ENCODE measurements at regions not wholly inside any gene's neighbourhood (a gene's known extent, or its start where the extent isn't known, plus 50 kb on each side); places are given as distances from the start of the nearest gene placed in this dataset.

DNA sequence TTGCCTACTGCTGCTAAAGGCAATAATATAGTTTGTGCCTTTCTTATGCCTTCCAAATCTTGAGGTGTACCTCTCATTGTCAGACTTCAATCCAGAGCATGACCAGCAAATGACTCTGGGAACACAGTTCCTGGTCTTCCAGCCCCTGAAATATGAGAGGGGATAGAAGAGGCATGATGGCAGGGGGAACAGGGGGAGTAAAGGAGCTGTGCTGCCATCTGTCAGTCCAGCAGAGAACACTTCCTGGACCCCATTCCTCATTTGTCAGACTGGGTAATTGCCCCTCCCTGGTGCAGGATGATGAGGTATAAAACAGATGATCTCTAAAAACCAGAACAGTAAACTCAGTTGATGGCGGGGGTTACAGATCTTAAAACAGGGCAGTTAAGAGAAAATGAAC lies 618.7 kb downstream of the DIAPH3 start:
- TF ChIP-seq, protein P1, sequence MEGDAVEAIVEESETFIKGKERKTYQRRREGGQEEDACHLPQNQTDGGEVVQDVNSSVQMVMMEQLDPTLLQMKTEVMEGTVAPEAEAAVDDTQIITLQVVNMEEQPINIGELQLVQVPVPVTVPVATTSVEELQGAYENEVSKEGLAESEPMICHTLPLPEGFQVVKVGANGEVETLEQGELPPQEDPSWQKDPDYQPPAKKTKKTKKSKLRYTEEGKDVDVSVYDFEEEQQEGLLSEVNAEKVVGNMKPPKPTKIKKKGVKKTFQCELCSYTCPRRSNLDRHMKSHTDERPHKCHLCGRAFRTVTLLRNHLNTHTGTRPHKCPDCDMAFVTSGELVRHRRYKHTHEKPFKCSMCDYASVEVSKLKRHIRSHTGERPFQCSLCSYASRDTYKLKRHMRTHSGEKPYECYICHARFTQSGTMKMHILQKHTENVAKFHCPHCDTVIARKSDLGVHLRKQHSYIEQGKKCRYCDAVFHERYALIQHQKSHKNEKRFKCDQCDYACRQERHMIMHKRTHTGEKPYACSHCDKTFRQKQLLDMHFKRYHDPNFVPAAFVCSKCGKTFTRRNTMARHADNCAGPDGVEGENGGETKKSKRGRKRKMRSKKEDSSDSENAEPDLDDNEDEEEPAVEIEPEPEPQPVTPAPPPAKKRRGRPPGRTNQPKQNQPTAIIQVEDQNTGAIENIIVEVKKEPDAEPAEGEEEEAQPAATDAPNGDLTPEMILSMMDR (IDR thresholded peaks at IDR 0.05) = no peak
- TF ChIP-seq EZH2 (IDR thresholded peaks at IDR 0.05; ENCODE audit: borderline replicate concordance, insufficient read depth, low read depth, low read length, poor library complexity, severe bottlenecking) = no peak
